ENCODE measurements at regions not wholly inside any gene's neighbourhood (a gene's known extent, or its start where the extent isn't known, plus 50 kb on each side); places are given as distances from the start of the nearest gene placed in this dataset.
"Not testable (repeated sequence)": the region's sequence is repeated elsewhere in the genome, so short reads cannot be mapped to it uniquely, and the experiment has no call there.

DNA sequence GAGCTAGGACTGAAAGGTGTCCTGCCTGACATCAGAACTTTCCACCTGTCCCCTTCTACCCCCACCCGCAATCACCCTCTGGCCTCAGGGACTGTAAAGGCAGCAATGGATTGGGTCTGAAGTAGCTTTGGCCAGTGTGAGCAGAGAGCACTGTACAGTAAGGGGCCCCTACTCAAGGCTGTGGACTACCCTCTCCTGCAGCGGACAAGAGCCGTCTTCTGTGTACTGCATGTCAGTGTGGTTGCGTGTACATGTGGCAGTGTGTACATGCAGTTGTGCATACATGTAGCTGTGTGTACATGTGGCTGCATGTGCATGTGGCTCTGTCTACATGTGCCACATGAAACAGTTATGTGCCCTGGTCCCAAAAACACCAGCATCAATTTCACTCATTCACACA, 205.9 kb upstream of the LINGO1 start:
- no peak for ATAC-seq

DNA sequence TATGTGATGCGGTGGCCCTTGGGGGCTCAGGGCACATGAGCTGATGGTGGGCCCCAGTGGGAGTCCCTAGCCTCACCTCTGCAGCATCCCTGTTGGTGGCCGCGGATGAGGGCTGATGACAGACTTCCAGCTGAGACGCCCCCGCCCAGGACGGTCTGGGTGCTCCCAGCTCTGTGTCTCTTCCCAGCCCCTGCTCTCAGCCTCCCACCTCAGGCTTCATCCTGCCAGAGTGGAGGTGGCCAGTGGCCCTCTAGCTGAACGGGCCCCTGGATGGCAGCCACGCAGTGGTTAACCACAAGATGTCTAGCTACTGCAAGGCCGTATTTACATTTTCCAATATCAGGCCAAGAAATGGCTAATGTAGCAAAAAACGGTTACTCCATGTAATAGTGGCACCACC, 205.3 kb upstream of the LINGO1 start:
- no peak for ATAC-seq

DNA sequence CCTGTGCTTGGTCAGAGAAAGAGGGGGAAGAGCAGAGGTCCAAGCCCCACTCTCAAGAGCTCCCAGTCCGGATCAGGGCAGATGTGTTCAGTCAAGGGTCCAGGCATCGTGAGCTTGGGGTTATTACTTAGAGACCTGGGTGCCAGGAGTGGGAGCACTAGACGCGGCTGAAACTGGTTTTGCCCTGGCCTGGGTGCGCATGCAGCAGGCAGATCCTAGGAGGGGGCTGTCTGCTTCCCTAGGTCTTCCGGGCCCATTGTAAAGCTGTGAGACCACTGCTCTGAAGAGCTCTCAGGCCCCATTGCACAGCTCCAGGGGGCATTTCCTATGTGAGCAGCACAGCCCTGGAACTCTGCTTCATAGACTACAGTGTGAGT, 204.9 kb upstream of the LINGO1 start:
- ATAC-seq: no peak

DNA sequence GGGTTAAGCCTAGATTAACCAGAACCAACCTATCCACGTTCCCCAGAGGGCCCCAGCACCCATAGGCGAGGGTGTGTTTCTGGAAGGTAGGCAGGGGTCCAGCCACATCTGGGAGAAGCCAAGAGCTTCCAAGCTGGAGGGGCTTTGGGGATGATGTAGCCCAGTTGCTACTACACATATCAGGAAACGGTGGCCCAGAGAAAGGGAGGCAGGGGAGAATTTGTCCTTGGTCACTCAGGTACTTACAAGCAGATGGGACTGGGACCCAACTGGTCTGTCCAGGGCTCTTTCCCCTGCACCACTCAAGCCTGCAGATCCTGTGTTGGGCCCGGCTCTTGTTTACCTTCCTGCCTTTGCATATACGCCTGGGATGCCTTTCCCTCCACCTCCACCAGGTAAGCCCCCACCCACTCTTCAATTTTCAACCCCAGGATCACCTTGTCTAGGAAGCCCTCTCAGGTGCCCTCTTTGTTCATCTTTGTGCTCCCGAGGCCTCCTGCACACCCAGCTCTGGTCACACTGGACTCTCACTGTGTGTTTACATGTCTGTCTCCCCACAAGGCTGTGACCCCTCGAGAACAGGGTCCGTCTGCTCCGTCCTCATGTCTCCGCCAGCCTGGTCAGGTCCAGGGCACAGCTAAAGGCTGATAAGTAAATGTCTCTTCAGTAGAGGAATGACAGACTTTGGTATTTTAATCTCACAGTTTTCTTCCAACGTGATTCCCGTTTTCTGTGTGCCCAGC, 204.4 kb upstream of the LINGO1 start:
- no peak for ATAC-seq

DNA sequence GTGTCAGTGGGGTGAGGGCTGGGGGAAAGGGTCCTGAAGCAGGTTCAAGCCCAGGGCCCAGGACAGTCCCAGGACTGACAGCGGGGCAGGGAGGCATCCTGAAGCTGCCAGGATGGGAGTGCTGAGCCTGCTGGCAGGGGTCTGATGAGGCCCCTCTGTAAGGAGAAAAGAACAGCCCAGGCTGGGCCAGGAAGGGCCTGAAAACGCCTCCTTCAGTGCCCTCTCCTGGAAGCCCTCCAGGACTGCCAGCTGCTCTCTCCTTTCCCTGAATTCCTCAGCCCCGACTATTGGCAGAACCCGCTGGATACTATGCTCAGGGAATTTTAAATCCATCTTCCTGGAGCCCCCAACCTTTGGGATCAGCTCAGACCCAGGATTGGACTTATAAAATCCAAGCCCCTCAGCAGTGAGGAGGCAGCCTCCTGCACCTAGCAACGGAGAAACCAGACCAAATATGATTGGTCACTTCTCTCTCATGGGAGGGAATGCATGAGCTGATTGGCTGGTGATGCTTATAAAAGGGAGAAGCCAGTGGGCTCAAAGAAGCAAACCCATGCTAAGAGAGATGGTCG, 203.5 kb upstream of the LINGO1 start:
- no peak for ATAC-seq

DNA sequence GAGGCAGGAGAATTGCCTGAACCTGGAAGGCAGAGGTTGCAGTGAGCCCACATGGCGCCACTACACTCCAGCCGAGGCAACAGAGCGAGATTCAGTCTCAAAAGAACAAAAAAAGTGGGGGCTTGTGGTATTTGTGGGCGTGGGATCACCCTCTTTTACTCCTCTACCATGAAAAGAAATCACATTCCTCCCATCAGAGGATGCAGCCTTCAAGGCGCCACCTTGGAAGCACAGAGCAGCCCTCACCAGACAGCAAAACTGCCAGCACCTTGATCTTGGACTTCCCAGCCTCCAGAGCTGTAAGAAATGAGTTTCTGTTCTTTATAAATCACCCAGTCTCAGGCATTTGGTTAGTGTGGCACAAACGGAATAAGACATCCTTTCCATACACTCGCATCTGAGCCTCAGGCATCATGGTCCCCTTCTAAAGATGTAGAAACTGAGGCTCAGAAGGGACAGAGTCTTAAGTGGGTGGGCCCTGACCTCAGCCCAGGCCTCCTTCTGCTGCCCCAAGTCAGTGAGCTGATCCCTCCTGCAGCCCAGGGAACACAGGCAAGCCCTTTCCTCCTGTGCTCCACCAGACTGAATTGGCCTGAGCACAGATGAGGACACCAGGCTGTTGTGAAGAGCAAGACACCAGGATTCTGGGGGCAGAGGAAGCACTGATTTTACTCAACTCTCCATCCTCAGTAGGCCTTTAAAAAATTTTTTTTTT, 201.7 kb upstream of the LINGO1 start:
- no peak for ATAC-seq

DNA sequence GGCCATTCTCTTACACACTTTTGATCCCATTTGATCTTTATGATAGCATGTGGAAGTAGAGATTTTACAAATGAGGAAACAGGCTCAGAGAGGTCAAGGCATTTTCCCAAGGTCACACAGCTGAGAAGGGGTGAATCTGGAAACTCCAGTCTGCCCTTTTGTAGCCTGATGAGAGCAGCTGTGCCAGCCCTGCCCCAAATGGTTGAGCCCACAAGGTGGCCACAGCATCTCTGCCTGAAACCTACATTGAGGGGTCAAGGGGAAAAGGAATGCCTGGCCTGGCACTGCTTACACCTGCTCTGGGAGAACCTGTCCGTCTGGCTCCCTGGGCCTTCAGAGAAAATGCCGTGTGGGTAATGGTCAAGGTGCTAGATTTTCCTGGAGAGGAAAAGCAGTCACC, 200.2 kb upstream of the LINGO1 start:
- no peak for ATAC-seq

DNA sequence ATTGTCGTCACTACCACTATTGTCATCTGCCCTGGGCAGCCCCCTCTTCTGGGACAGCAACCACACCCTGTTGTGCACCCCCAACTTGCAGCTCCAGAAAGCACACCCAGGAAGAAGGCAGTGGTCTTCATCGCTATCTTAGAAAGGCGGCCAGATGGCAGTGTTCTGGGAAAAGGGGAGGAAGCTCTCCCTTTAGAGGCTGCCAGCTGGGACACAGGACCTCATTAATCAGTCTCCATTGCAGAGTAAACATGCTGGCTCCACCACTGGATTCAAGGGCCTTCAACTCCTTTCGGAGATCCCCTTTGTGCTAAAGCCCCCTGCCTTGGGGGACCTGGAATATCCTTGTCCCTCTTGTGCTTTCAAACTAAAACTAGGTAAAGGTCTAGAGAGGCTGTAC, 199.3 kb upstream of the LINGO1 start:
- no peak for ATAC-seq

DNA sequence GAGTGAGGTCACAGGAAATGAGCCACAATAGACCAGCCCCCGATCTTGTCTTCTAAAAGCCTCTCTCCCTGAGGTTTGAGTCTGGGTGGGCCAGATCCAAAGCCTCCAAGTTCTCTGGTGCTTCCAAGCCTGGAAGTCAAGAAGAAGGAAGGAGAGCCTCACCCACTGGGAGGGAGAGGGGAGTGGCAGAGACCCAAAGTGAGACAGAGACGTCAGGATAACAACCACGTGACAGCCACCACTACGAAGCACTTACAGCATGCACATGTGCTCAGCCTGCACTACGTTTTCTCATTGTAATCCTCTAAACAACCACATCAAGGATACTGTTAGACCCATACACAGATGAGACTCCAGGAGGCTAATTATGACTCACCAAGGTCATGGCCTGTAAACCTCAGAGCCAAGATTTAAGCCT, 197.3 kb upstream of the LINGO1 start:
- no peak for ATAC-seq

DNA sequence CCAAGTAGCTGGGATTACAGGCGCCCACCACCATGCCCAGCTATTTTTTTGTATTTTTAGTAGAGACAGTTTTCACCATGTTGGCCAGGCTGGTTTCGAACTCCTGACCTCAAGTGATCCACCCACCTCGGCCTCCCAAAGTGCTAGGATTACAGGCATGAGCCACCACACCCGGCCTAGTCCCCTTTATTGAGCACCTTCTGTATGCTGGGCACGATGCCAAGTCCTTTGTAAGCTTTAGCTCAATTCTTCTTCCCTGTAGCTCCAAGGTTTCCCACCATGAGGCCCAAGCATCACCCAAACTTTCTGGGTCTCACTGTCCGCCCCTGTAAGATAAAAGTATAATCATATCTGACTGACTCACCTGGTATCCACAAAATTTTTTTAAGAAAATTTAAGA, 196.6 kb upstream of the LINGO1 start:
- not testable (repeated sequence) for ATAC-seq

DNA sequence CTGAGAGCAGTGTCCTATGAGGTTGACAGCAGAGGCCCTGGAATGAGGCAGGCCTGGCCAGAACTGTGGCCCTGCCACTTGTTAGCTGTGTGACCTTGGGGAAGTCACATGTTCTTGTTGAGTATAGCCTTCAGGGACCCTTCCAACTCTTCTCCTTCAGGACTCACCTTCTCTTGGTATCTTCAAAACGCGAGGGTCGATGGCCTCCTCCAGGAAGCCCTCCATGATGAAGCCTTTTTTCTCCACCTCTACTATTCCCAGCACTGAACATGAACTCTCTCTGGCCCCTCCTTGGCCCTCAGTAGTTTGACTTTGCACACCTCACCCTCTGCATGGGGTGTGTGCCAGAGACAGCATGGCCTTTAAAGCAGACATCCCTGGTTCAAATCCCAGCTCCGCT, 195.1 kb upstream of the LINGO1 start:
- no peak for ATAC-seq

DNA sequence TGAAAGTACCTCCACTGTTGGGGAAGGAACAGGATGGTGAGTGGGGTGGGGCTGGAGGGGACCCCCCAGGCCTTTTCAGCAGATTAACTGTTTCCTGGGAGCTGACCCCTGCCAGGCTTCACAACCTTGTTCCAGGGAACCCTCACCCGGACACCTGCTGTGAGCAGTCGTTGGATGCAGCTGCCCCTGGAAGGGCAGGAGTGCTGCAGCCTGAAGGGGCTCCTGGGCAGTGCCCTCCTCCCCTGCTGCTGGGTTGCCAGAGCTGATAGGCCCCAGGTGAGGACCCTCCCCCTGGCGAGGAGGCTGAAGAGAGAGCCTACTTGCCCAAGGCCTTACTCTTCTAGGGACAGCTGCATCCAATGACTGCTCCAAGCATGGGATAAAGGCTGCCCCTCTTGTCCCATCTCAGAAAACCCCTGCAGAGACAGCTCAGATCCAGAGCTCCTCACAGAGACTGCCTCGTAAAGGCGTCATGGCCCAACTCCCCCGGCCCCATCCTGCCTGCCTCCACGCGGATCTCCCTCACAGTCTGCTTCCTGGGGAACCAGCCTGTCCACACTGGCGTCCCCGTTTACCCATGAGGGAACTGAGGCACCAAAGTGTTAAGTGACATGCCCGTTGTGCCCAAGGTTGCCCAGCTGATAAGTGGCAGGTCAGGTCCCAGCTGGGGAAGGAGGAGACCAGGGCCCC, 193.4 kb upstream of the LINGO1 start:
- no peak for ATAC-seq

DNA sequence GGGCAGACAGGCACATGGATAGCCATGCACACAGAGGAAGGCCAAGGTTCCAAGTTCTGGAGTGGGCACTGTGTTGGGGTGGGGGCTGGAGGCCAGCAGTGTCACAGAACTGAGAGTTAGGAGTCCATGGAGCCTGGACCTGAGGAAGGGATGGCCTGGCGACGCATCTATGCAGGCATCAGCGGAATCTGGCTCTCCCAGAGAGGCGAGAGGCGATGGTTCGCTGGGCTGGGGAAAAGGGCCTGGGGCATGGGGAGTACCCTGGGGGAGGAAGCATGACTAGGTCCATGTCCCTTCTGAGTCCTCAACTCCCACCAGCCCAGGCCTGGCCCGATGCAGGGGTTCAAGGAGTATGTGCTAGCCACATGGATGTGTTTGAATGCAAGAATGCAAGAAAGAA, 192.8 kb upstream of the LINGO1 start:
- ATAC-seq: no peak

DNA sequence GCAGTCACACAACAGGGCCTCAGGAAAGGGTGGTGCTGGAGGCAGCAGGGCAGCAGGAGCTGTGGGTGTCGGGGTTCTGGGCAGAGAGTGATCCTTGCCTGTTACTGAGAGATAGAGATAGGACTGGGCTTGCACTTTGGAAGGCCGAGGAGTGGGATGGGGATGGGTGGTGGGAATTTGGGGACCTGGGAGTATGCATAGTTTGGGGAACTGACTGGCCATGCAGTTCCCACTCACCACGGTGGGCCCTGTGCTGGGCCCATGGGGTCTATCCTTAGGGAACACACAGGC, 192.5 kb upstream of the LINGO1 start:
- ATAC-seq: no peak

DNA sequence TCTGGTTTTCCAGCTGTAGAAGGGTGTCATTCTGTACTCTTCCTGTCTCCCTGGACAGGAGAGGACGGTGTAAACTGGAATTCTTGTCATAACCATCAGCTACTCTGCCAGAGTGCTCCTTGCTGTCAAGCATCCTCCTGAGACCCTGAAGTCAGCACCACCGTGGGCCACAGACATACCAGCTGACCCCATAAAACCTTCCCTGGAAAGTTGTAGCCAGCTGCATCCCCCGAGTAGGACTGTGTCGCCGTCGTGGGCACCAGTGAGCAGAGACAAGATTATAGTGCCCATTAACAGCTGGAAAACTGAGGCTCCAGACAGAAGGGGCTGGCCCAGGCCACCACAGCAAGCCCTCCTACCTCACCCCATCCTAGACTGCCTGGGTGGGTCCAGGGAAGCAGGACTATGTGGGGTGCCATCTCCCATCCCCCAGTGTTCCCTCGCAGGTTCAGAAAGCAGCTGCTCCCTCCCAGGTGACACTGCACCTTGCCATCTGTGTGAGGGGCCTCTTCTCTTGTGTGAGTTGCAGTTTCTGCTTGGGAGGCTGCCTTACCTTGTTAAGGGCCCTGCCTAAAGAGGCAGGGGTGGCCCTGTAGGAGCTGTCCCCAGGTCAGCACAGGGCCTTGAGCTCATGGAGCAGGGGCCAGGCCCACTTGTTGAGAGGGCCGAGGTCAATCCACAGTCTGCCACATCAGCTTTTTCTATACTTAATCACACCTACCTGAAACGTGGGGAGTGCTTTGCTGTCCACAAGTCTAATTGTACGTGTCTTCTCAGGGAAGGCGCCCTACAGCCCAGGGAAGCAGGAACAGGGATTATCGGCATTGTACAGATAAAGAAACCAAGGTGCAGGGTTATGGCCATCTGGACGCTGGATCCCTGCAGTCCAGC, 191.9 kb upstream of the LINGO1 start:
- no peak for ATAC-seq

DNA sequence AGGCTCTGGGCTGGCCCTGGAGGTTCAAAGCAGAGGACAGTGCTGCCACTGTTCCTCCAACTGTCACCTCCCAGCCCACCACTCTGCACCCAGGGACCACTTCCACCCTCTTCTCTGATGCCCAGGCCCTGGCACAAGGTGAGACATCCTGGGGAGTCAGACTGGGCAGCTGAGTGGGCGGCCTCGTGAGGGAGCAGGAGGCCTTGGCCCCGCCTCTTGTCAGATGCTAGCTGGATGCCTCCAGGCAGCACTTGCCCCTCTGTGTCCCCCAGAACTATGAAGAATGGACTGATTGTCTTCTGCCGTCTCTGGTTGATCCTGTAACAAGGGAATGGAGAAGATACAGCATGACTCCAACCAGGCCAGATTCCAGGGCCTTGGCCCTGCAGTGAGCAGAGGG, 191.0 kb upstream of the LINGO1 start:
- no peak for ATAC-seq

DNA sequence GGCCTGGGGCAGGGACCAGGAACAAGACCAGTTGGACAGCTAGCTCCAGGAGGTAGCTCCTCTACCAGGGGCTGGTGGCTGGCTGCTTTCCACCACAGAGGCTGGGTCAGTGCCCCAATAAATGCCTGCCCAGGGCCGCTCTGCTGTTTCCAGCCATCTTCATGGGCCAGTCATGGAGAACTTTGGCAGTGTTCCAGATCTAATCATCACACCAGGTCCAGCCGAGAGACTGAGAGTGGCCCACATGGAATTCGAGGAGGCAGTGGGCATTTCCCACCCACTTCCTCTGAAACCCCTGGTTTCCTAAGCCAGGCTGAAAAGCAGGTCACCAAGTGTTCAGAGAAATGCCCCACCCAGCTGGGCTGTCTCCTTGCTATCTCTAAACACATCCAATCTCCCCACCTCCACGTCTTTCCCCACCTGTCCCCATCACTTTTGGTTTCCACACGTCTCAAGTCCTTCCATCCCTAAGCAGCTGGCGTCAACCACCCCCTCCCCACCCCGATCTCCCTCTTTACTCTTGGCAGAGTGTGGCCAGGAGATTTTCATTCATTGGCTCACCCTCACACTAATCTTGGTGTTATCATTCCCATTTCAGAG, 190.0 kb upstream of the LINGO1 start:
- no peak for ATAC-seq

DNA sequence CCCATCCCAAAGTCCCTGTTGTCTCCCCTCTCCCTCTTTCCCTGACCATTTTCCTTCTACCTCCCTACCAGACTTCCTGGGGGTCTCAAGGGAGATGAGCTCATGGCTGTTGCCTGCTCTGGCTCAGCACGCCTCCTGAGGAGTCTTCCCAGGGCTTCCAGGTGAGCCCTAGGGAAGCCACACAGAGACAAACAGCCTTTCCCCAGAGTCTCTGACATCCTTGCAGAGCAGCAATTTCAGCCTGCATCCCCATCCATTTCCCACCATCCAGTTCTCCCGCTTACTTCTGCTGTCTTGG, 189.2 kb upstream of the LINGO1 start:
- ATAC-seq: no peak

DNA sequence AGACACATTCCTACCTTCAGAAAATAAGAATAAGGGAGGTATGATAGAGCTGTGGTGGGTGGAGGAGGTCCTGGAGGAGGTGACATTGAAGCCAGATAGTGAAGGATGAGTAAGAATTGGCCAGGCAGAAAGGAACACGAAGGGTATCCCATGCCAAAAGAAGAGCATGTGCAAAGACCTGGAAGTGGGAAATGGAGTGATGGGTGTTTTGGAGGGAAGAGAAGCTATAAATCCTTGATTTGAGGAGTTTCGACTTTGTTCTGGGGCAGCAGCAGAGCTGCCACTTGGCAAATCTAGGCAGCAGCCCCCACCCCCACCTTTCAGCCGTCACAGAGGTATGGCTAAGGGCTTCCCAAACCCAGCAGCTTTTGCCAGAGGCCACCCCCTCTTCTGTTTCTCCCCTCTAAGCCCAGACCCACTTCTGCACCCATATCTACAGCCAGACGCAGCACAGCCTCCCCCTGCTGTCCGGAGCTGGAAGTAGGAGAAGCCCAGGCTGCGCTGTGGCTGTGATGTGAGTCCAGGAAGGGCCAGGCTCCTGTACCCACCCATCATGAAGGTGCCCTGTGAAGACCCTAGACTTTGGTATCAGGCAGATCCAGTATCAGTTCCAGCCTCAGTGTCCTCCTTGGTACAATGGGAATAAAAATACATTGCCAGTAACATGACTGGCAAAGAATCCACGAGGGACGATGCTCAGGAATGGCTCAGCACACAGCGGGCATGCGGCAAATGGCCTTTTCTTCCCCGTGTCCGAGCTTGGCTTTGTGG, 188.7 kb upstream of the LINGO1 start:
- ATAC-seq: no peak

DNA sequence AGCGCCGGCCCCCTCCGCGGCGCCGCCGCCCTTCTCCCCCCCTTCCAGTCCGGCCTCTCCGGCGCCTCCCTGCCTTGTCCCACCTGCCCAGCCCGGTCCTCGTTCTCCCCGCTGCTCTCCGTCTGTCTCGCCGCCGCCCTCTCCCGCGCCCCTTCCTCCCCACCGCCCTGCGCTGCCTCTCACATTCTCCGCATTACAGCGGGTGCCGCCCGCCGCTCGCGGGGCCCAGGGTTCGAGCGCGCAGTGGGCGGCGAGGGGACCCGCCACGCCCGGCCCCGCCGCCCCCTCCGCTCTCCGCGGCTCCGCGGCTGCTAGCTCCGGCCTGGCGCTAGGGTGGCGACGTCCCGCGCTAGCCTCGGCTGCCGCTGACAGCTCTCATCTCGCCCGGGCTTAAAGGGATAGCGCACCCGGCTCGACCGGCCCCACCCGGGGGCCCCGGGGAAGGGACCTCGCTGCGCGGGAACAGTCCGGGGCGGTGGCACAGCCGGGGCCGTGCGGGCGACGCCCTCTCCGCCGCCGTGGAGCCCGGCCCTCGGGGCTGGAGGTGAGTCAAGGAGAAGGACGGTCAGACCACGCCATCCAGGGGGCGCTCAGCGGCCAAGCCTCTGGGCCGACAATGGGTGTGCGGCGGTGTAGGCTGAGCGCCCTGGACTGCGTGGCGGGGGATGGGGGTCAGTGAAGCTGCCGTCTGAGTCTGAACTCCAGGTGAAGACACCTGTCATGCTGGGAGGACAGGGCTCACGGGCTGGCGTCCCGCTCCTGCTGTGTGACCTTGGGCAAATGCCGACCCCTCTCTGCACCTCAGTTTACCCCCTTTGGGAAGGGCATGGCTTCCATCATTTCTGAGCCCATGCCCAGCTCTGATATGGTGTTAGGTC, 187.4 kb upstream of the LINGO1 start:
- ATAC-seq: no peak

Measured in activated CD4-positive, CD25-positive, alpha-beta regulatory T cell treated with anti-CD3 and anti-CD28 coated beads, Interleukin-2, amount 50 U/mL, for 24 hours (primary cell).